Epithelial cell of prostate (primary cell): ENCODE measurements at regions not wholly inside any gene's neighbourhood (a gene's known extent, or its start where the extent isn't known, plus 50 kb on each side); places are given as distances from the start of the nearest gene placed in this dataset.
"Not testable (repeated sequence)": the region's sequence is repeated elsewhere in the genome, so short reads cannot be mapped to it uniquely, and the experiment has no call there.

Experiments
- DNase-seq: peaks from one replicate; pipeline ENCODE4 v3.0.0-alpha.2; 2011; ENCODE audit warnings: low read depth, low spot score
- H3K27ac ChIP-seq: fragments of 450-650 bp; 2 replicates; pipeline ENCODE4 v1.5.1; 2017; ENCODE audit warnings: mild to moderate bottlenecking

GRCh38 chr3:197459571-197459970 lies 96.2 kb downstream of the BDH1 start:
- not testable (repeated sequence) for DNase-seq, H3K27ac ChIP-seq

- DNase-seq = no peak
- no peak overlapping the region for H3K27ac ChIP-seq
Measured at GRCh38 chr3:197458906-197459470, 96.8 kb downstream of the BDH1 start.

GRCh38 chr3:197458179-197458707 lies 97.5 kb downstream of the BDH1 start:
- no peak for DNase-seq
- no peak overlapping the region for H3K27ac ChIP-seq

- DNase-seq = no peak
- no peak overlapping the region for H3K27ac ChIP-seq
Measured at GRCh38 chr3:197456261-197457091, 99.3 kb downstream of the BDH1 start.

- H3K27ac ChIP-seq, DNase-seq: not testable (repeated sequence)
Measured at GRCh38 chr3:197454841-197455240, 100.9 kb downstream of the BDH1 start.

- DNase-seq = no peak
- no peak overlapping the region for H3K27ac ChIP-seq
Measured at GRCh38 chr3:197454014-197454413, 101.8 kb downstream of the BDH1 start.

- no peak for DNase-seq
- no peak overlapping the region for H3K27ac ChIP-seq
Measured at GRCh38 chr3:197450810-197451209, 105.0 kb downstream of the BDH1 start.

- no peak overlapping the region for H3K27ac ChIP-seq
- no peak for DNase-seq
Measured at GRCh38 chr3:197450308-197450707, 105.5 kb downstream of the BDH1 start.

GRCh38 chr3:197449181-197449580 lies 106.6 kb downstream of the BDH1 start:
- H3K27ac ChIP-seq, DNase-seq: not testable (repeated sequence)

- not testable (repeated sequence) for H3K27ac ChIP-seq, DNase-seq
Measured at GRCh38 chr3:197447781-197448180, 108.0 kb downstream of the BDH1 start.

- H3K27ac ChIP-seq = no peak overlapping the region
- no peak for DNase-seq
Measured at GRCh38 chr3:197447057-197447456, 108.7 kb downstream of the BDH1 start.

GRCh38 chr3:197446700-197447056 lies 109.1 kb downstream of the BDH1 start:
- no peak for DNase-seq
- no peak overlapping the region for H3K27ac ChIP-seq

- H3K27ac ChIP-seq = no peak overlapping the region
- DNase-seq = no peak
Measured at GRCh38 chr3:197445896-197446699, 109.7 kb downstream of the BDH1 start.

- H3K27ac ChIP-seq = no peak overlapping the region
- DNase-seq = no peak
Measured at GRCh38 chr3:197444793-197445379, 110.9 kb downstream of the BDH1 start.

GRCh38 chr3:197443506-197443905 lies 112.3 kb downstream of the BDH1 start:
- H3K27ac ChIP-seq = no peak overlapping the region
- DNase-seq = no peak

GRCh38 chr3:197440717-197441303 lies 115.0 kb downstream of the BDH1 start:
- no peak overlapping the region for H3K27ac ChIP-seq
- DNase-seq = no peak

GRCh38 chr3:197438906-197439305 lies 116.9 kb downstream of the BDH1 start:
- no peak overlapping the region for H3K27ac ChIP-seq
- no peak for DNase-seq

- no peak overlapping the region for H3K27ac ChIP-seq
- DNase-seq = no peak
Measured at GRCh38 chr3:197435426-197435825, 120.3 kb downstream of the BDH1 start.

GRCh38 chr3:197434830-197435229 lies 120.9 kb downstream of the BDH1 start:
- H3K27ac ChIP-seq = no peak overlapping the region
- no peak for DNase-seq
